NCI-H2196 treated with DMSO at 0.1 percent for 48 hours (cell line): ENCODE measurements at regions not wholly inside any gene's neighbourhood (a gene's known extent, or its start where the extent isn't known, plus 50 kb on each side); places are given as distances from the start of the nearest gene placed in this dataset.

ENCODE experiments used
- DNase-seq: peaks from one replicate; lab custom pipeline; 2025; ENCODE audit not compliant: unreplicated experiment; lab: John Stamatoyannopoulos, UW

DNA sequence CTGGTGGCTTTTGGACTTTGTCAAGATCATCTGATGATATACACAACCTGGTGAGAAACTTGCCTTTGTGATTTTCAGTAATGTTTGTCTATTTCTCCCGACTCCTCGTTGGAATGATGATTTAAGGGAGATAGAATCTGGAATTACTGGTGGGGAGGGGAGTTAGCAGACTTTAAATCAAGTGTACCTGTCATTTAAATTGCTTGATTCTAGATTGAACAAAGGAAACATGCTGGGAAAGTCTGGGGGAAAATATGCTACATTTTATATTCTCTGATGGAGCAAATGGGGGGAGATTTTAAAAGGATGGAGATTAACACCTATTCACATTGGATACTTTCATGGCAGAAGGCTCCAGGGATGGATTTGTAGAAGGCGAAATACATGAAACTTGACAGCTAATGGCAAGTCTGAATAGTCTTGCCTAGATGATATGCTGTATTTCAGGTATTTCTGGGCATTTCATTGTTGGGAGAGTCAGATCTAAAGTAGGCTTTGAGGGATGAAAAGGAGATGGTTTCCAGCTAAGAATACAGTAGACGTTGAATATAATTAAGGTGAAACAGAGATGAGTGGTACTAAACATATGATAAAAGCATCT is 189.1 kb upstream of the PDZRN3 start:
- DNase-seq: no peak

DNA sequence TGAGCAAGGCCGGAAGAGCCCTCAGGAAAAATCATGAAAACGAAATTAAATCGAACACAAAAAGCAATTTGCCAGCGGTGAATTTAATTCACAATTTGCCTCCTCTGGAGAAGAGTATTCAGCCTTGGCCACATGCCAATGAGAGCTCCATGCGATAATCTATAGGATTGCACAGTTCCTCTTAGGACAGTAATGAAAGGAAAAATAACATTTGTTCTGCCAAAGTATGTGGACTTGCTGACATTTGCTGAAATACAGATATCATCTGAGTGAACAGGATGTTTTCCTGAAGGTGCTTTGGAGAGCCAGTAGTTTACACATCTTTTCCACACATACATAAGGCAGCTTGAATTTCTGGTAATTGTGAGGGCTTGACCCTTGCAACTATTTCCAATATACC is 188.6 kb upstream of the PDZRN3 start:
- no peak for DNase-seq

DNA sequence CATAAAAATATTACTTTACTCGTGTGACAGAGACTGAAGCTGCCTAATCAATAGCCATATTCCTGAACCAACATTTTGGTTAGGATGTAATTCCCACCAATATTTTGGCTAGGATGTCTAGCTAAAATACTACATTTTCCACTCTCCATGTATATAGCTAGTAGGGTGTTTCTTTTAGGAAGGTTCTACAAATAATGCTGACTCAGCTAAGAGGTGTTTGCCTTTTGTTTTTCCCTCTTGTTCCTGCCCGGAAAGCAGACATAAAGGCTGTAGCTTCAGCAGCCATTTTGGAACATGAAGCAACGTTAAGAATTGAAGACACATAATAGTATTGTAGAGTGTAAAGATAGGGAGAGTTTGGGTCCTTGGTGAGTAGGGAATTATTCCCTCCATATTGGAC is 187.3 kb upstream of the PDZRN3 start:
- no peak for DNase-seq

DNA sequence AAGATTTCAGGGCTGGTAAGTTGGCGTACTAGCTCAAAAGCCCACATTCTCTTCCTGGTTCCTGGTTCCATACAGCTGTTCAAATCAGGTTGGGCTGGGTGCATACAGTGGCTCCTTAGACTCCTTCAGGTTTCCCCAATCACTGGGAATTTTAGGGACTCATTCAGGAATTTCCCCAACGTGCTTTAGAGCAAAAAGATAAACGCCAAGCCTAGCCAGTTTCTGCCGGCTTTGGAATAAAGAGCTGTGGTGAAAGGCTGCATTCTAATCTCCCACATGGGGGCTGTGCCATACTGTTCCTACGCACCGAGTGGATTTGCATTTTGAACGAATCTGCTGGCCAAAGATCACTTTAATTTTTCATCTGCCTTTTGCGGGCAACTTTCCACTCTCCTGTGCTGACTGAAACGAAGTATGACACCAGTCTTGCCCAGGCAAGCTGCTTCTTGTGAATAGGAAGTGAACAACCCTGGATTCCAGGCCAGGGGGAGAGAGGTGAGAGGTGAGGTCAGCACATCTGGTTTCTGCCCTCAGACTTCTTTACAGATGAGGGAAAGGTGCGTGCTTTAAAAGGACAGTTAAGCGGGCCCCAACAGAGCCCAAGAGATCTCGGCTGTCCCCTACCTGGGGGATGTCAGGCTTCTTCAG is 184.2 kb upstream of the PDZRN3 start:
- DNase-seq: no peak

DNA sequence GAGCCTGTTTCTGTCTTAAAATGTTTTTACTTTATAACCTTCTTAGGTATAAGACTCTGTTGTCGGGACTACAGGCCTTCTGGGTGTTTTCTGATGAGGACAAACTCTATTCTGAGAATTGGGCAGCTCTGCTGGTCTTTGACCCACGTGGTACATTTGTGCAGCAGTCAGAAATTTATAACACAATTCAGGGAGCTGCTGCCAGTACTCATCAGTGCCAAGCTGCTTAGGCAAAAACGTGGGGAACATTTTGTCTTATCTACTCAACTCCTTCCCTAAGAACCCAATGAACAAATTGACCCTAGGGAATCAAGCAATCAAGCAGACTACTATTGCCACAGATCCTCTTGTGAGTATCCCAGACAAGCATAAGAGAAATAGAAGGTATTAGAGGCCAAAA is 180.7 kb upstream of the PDZRN3 start:
- no peak for DNase-seq

DNA sequence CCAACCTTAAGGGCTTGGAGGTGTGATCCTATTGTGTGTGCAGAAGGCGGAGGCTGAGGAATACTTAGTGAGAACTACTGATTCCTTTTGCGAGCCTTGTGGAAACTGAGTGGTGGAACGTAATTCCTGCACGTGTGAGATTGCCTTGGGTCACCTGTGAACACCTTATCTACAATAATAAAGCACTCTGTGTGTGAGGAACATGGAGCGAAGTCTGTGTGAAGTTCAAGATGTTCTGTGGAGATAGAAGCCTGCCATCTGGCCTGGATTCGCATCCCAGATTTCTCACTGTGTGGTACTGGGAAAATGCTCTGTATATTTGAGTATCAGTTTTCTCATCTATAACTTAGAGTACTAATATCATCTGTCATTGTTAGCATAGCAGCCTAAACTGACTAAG is 179.5 kb upstream of the PDZRN3 start:
- DNase-seq: no peak

DNA sequence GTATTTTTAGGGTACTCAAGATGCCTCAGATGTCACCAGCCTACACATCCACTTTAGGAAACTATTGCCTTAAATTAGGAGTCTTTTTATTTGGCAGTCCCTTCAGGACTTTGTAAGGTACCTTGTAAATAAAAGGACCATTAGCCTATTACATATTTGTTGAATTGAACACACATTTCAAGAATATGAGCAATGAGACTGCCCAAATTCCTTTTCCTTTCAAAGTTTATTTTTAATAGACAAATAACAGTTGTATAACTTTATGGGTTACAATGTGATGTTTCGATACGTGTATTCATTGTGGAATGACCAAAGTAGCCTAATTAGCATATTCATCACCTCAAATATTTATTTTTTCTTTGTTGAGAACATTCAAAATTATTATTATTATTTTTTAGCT is 176.7 kb upstream of the PDZRN3 start:
- no peak for DNase-seq

DNA sequence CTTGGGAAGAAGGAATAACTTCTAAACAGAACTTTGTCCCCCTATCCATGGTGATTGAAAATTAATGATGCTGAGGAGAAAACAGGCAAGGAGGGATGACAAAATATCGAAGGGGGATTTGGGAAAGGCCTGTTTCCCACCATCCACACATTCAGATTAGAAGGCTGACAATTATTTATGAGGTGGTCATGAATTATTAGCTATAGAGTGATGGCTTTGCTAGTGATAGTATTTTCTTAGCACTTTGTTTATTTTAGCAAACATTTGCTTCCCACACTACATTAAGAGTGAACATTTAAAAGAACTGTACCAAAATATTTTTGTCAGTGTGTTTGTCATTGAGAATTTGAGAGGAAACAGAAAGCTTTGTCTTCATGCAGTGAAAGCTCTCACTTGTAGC is 172.6 kb upstream of the PDZRN3 start:
- no peak for DNase-seq

DNA sequence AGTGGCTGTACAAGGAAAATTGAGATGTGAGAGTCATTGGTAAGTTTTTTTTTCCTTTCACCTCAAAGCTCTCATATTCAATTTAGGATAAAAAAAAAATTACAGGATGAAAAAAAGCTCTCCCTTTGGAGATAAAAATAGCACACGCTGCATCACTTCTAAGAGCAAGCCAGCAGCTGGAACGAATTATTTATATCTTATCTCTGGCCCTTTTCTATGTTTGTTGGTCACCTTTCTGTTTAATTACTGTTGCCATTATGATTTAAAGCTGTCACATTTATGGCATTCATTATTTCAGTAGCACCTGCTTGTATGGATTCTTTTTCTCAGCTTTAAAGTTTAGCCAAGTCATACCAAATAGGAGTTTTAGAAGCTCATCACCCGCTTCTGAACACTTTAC is 171.6 kb upstream of the PDZRN3 start:
- DNase-seq: no peak

DNA sequence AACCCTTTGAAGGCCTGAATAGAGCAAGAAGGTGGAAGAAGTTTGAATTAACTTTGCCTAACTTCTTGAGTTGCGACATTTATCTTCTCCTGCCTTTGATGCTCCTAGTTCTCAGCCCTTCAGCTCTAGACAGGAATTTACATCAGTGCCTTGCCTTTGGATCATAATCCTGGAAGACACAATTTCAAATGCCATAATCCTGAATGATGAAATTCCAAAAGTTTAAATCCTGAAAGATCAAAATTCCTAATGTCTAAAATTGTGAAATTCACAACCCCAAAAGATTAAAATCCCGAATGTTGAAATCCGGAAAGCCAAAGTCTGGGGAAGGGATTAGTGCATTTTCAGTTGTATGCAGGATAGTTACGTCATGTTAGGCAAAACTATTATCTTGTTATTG is 166.6 kb upstream of the PDZRN3 start:
- DNase-seq: no peak

DNA sequence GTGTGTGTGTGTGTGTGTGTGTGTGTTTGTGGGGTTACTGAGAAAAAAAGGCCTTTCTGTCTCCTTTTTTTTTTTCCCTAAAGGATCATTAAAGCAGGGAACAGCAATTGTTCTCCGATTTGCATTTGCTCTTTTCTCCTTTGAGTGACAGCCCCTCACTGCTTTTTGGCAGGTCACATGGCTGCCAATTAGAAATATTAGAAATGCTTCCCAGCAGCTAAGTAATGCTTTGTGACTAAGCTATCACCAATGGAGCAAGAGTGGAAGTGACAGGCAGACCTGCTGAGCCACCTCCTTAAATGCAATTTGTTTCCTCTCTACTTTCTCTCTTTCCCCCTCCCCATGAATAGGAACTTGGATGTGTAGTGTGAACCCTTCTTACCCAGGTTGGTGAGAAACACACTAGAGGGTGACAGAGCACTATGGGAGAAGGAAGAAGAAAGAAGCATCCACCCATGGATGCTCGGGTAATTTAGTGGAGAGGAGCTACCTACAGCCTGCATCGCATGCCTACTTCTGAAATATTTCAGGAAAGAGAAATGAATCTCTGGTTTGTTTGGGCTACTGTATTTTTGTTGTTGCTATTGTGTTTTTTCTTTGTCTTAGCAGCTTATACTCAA is 165.2 kb upstream of the PDZRN3 start:
- DNase-seq: no peak

DNA sequence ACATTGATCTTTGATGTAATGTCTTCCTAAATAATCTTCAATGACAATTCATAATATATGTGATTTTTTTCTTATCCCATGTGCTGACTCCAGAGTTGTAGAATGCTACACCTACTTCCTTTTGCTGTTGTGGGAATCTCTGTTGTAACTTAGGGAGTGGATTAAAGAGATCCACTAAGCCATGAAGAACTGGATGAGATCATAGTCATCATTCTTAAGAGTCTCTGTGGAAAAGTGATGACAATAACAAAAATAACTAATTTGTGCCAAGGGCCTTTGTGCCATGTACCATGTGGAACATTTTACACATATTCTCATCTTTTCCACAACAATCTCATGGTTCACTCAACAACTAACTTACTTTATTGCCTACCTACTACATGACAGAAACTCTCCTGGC is 162.9 kb upstream of the PDZRN3 start:
- no peak for DNase-seq

DNA sequence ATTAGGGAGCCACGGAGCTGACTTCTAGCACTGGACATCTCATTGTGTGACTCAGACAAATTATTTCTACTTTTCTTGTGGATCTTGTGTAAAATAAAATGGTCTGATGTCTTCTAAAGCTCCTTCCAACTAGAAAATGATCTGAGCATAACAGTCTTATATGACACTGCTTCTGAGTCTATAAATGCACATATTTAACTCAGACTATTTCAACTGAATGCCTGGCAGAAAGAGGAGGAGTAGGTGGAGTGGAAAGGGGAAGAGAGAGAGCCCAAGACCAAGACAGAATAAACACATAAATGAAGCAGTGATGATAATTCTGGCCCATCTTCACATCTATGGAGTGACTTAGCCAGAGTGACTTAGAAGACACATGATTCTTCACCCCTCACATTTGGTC is 162.3 kb upstream of the PDZRN3 start:
- no peak for DNase-seq

DNA sequence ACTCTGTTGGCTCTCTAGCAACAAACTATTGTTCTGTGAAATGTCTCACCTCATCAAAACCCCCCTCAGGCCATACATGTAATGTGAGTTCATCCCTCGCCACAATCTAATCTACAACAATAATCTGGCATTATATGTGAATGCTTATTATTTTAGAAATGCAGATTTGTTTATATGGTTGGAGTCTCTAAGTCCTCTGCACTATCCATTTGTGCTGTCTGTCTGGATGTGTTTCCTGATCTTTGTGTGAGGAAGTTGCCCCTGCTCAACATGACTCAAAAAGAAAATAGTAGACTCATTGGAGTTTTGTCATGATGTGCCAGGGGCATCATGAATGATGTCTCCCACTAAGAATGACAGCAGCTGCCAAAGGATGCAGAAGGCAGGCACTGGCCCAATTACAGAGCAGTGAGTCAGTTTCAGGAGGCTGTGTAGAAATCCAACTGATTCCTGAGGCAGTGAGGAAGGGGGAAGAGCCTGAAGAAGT is 161.6 kb upstream of the PDZRN3 start:
- DNase-seq: no peak

DNA sequence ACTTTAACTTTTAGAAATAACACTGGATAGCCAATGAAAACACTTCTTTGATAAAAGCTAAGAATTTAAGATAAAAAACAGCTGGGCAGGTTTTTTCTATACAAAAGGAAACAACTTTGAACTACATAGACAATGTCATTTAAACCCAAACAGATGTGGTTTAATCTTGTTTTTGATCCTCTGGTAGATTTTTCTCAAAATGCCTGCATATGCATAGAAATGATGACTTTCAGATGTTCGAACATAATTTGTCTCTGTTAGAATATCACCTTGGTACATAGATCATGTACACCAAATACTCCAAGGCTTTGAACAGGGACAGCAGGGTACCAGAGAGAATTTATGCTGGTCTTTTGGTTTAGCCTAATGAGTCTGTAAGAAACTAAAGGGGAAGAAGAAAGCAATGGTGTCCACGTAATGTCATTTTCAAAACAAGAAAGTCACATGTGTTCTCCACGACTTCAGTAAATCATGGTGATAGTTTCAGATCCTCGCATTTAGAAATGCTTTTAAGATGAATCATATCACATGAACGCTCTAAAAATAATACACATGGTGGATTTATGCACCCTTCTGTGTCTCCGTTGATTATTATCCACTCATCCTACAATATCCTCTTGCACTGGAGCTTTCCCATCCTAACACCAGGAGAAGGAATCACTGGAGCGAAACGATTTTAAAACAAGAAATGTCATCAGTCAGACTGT is 160.1 kb upstream of the PDZRN3 start:
- DNase-seq: no peak

DNA sequence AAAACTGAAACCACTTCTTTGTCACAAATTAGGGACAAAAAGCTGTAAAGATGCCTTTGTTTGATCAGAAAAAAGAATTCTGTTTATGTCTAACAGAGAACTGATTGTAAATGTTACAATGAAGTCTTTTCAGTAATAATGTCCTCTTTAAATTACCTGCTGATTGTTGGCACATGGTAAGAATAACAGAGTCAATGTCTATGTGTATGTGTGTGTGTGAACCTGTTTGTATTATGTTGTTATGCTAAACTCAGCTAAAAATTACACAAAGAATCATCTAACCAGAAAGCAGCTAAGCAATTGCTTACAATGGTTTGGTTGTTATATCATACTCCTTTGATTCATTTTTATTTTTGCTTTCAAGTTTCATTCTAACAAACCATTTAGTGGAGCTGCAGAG is 159.1 kb upstream of the PDZRN3 start:
- no peak for DNase-seq

DNA sequence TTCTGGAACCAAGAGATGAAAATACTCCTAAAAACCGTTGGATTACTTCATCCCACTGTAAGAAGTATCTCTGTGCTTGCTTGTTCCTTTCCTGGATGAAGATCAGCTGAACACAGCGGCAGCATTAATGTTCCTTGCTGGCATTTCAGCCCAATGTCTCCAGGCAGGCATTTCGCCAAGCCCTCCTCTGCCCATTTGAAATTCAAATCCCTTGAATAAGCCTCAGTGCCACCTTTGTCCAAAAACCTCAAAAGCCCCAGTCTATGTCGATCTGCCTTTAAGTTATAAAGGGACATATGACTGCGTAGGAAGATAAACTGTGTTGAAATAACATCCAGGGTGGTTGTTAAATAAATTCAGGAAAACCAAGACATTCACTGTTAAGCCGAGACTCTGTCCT is 156.8 kb upstream of the PDZRN3 start:
- no peak for DNase-seq

DNA sequence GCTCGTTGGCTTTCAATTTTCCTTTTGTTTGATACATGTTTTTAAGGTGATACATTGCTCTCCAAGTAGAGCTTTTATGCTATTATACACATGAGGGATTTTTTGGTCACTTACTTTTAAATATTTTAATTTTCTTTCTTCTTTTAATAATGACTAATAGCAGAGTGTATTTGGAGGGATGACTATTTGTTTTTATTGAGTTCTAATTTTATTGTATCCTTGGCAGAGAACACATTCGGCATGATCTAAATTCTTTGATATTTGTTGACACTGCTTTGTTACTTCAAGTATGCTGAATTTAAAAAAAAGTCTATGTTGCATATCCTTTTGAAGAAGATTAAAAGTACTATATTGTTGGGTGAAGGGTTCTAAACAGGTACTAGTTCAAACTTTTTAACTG is 149.9 kb upstream of the PDZRN3 start:
- DNase-seq: no peak

DNA sequence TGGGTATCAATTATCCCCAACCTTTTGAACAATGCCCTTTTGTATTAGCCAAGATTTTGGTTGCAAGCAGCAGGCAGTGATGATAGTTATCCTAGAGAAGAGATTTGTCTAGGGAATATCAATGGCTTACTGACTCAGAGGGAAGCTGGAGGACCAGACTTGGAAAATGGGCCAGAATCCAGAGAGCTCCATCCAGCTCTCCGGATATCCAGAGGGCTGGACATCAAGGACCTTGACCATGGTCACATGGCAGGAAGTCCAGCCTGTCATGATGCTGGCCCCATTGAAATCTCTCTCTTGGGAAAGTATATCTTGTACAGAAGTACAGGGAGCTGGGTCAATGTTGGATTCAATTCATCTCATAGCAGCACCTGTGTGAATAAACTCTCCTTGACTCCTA is 148.5 kb upstream of the PDZRN3 start:
- DNase-seq: no peak

DNA sequence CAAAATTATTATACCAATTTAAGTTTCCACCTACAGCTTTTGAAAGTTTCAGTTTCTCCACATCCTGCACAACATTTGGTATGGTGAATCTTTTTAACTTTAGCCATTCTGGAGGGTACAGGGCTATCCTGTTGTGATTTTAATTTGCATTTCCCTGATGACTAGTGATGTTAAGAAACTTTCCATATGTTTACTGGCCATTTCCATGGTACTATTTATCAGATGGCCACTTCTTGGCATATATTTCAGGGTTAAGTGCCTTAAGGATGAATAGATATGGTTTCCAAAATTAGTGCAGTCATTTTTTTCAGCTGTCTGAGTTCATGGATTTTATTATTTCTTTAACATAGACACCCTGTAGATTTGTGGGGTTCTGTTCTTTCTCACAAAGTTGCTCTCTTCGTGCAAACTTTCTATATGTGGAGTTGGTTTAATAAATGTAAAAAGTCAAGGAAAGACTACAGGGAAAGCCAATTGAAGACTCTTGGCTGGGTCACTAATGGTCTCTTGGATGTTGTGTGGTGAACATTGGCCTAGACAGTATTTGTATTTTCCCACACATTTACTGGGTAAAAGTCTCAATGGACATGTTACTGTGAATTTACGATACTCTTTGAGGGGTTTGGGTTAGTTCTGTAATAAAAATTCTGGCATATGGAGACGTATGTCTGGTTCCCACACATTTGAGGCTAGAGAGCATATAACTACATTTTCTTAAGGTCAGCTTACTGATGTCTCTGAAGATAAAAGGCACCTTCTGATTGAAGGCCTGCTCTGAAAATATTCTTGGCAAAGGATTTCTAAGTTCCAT is 147.5 kb upstream of the PDZRN3 start:
- DNase-seq: no peak
